ENCODE measurements at regions not wholly inside any gene's neighbourhood (a gene's known extent, or its start where the extent isn't known, plus 50 kb on each side); places are given as distances from the start of the nearest gene placed in this dataset.

- no peak overlapping the region for H3K9ac ChIP-seq (ENCODE audit: low read length)
- H3K4me2 ChIP-seq (ENCODE audit: low read length): no peak overlapping the region
- no TSS peak for BruUV-seq (replicated peaks)
- ATAC-seq (no peak), DNase-seq (ENCODE audit: low read depth, low spot score) (no peak)
- POLR2A ChIA-PET: no interaction called here
- H3K9me2 ChIP-seq (ENCODE audit: insufficient read depth): no peaks in the 10 kb centered on the region
- H3K27ac ChIP-seq (ENCODE audit: low read depth, low read length): no peak overlapping the region
- CTCF ChIA-PET: no interaction called here
- H3K4me1 ChIP-seq (ENCODE audit: control insufficient read depth in 1 of 2, insufficient read depth in 2 of 2, low read length in 2 of 2): no peaks in the 10 kb centered on the region
- no peaks in the 10 kb centered on the region for H3K79me2 ChIP-seq (ENCODE audit: insufficient read depth, low read length)
- RAD21 ChIA-PET (ENCODE audit: low non-redundant PET in 1 of 2, low total read pairs in 2 of 2, uncharacterized antibody in 2 of 2, unreplicated experiment in 2 of 2): no interaction called here
- no peak overlapping the region for H2AFZ ChIP-seq (ENCODE audit: low read depth, low read length, poor library complexity, severe bottlenecking)
- no peak overlapping the region for H3K4me3 ChIP-seq (replicated peaks in 1 of 2; ENCODE audit: low read depth in 1 of 2, low read length in 2 of 2)
- intact Hi-C loops (cut with micrococcal nuclease): no loop called here
- H3K27me3 ChIP-seq (ENCODE audit: insufficient read depth, low read length): no peaks in the 10 kb centered on the region
- peaks cover 0 to 7% of the 10 kb centered on the region in 2 experiments; a peak in 1 of 4 replicates for H3K9me3 ChIP-seq (ENCODE audit: control insufficient read depth in 1 of 2, insufficient read depth in 1 of 2, low read depth in 1 of 2, low read length in 2 of 2)
- TF ChIP-seq JUND (IDR thresholded peaks at IDR 0.05): no peak
- no peak for TF ChIP-seq REST (IDR thresholded peaks at IDR 0.05; ENCODE audit: low read depth)
- TF ChIP-seq ELF1 (IDR thresholded peaks at IDR 0.05; ENCODE audit: borderline replicate concordance, low read depth): no peak
- H4K20me1 ChIP-seq (ENCODE audit: insufficient read depth): no peaks in the 10 kb centered on the region
- no peaks in the 10 kb centered on the region for H3K36me3 ChIP-seq (ENCODE audit: control insufficient read depth in 1 of 2, insufficient read depth in 2 of 2, low read length in 2 of 2)
Observed at GRCh38 chr1:204740354-204740753, 54.8 kb upstream of the LRRN2 start.

- DNase-seq (ENCODE audit: low read depth, low spot score) (no peak), ATAC-seq (no peak)
- BruUV-seq (replicated peaks): no TSS peak
- POLR2A ChIA-PET: no interaction called here
- no peaks in the 10 kb centered on the region for H4K20me1 ChIP-seq (ENCODE audit: insufficient read depth)
- no peak overlapping the region for H3K9ac ChIP-seq (ENCODE audit: low read length)
- no peak overlapping the region for H2AFZ ChIP-seq (ENCODE audit: low read depth, low read length, poor library complexity, severe bottlenecking)
- H3K9me2 ChIP-seq (ENCODE audit: insufficient read depth): no peaks in the 10 kb centered on the region
- no peak overlapping the region for H3K27ac ChIP-seq (ENCODE audit: low read depth, low read length)
- intact Hi-C loops (cut with micrococcal nuclease): no loop called here
- no peak overlapping the region for H3K4me2 ChIP-seq (ENCODE audit: low read length)
- H3K79me2 ChIP-seq (ENCODE audit: insufficient read depth, low read length): no peaks in the 10 kb centered on the region
- H3K27me3 ChIP-seq (ENCODE audit: insufficient read depth, low read length): no peaks in the 10 kb centered on the region
- peaks cover 0 to 7% of the 10 kb centered on the region in 2 experiments; a peak in 1 of 4 replicates for H3K9me3 ChIP-seq (ENCODE audit: control insufficient read depth in 1 of 2, insufficient read depth in 1 of 2, low read depth in 1 of 2, low read length in 2 of 2)
- RAD21 ChIA-PET (ENCODE audit: low non-redundant PET in 1 of 2, low total read pairs in 2 of 2, uncharacterized antibody in 2 of 2, unreplicated experiment in 2 of 2): no interaction called here
- H3K4me3 ChIP-seq (replicated peaks in 1 of 2; ENCODE audit: low read depth in 1 of 2, low read length in 2 of 2): no peak overlapping the region
- no peaks in the 10 kb centered on the region for H3K36me3 ChIP-seq (ENCODE audit: control insufficient read depth in 1 of 2, insufficient read depth in 2 of 2, low read length in 2 of 2)
- CTCF ChIA-PET: no interaction called here
- no peaks in the 10 kb centered on the region for H3K4me1 ChIP-seq (ENCODE audit: control insufficient read depth in 1 of 2, insufficient read depth in 2 of 2, low read length in 2 of 2)
- TF ChIP-seq REST (IDR thresholded peaks at IDR 0.05; ENCODE audit: low read depth) (no peak), EGR1 (IDR thresholded peaks at IDR 0.05; ENCODE audit: low read depth) (no peak), ZBTB33 (IDR thresholded peaks at IDR 0.05; ENCODE audit: extremely low read depth, insufficient replicate concordance, low read length) (no peak), YY1 (IDR thresholded peaks at IDR 0.05; ENCODE audit: extremely low read depth, insufficient replicate concordance, low read depth, low read length) (no peak), RAD21 (IDR thresholded peaks at IDR 0.05; ENCODE audit: low read depth) (no peak), POLR2A (IDR thresholded peaks at IDR 0.05; ENCODE audit: borderline replicate concordance, extremely low read depth, insufficient read depth, insufficient read length) (no peak), ZNF274 (IDR thresholded peaks at IDR 0.05; ENCODE audit: low read depth, low read length) (no peak), JUND (IDR thresholded peaks at IDR 0.05) (no peak), TCF7L2 (IDR thresholded peaks at IDR 0.05; ENCODE audit: borderline replicate concordance, extremely low read depth, insufficient read depth, insufficient read length) (no peak), EZH2phosphoT487 (IDR thresholded peaks at IDR 0.05; ENCODE audit: borderline replicate concordance) (no peak)
Observed at GRCh38 chr1:204741440-204741839, 55.9 kb upstream of the LRRN2 start.
